ENCODE measurements at regions not wholly inside any gene's neighbourhood (a gene's known extent, or its start where the extent isn't known, plus 50 kb on each side); places are given as distances from the start of the nearest gene placed in this dataset.

GRCh38 chr21:16179773-16180172 is 450.0 kb downstream of the USP25 start:
- TF ChIP-seq POLR2A (IDR thresholded peaks at IDR 0.05) (no peak), POLR2AphosphoS5 (IDR thresholded peaks at IDR 0.05) (no peak), CTCF (IDR thresholded peaks at IDR 0.05) (no peak)

Measured in suprapubic skin (tissue), 4 donors.